Keratinocyte (primary cell): ENCODE measurements at regions not wholly inside any gene's neighbourhood (a gene's known extent, or its start where the extent isn't known, plus 50 kb on each side); places are given as distances from the start of the nearest gene placed in this dataset.

Experiments used
- DNase-seq: peaks from one replicate; pipeline ENCODE4 v3.0.0-alpha.2; 2011; ENCODE audit warnings: low read depth, missing footprints, low spot score
- FAIRE-seq: peaks from 2 replicates; lab custom pipeline; 2011; peaks lifted over from hg19 to GRCh38; lab: Jason Lieb, UNC
- H2AFZ ChIP-seq: 2 replicates; pipeline ENCODE4 v1.6.0; 2012; ENCODE audit warnings: low read length, control low read depth, inconsistent platforms; ENCODE audit not compliant: control insufficient read depth
- H3K27ac ChIP-seq: 2 replicates; pipeline ENCODE4 v1.5.1; 2011; ENCODE audit warnings: low read length; ENCODE audit not compliant: control insufficient read depth, insufficient read depth
- H3K27me3 ChIP-seq: 3 replicates; pipeline ENCODE4 v1.6.0; 2011; ENCODE audit warnings: low read length; ENCODE audit not compliant: control insufficient read depth, insufficient read depth; ENCODE audit errors: extremely low read depth
- H3K36me3 ChIP-seq, 2 experiments: 2 replicates in 1 of 2; 3 replicates in 1 of 2; pipeline ENCODE4 v1.5.1; 2011; ENCODE audit warnings: low read length in 2 of 2, mild to moderate bottlenecking in 1 of 2; ENCODE audit not compliant: control insufficient read depth in 2 of 2, insufficient read depth in 2 of 2; ENCODE audit errors: extremely low read depth in 1 of 2
- H3K4me1 ChIP-seq: 3 replicates; pipeline ENCODE4 v1.5.1; 2011; ENCODE audit warnings: low read length; ENCODE audit not compliant: control insufficient read depth, insufficient read depth; ENCODE audit errors: extremely low read depth
- H3K4me2 ChIP-seq: 3 replicates; pipeline ENCODE4 v1.6.0; 2011; ENCODE audit warnings: low read depth, low read length; ENCODE audit not compliant: control insufficient read depth, insufficient read depth; ENCODE audit errors: extremely low read depth
- H3K4me3 ChIP-seq, 3 experiments: fragments of 200-600 bp in 1 of 3; sonication (generic) in 1 of 3; 2 replicates in 2 of 3; 3 replicates in 1 of 3; pipeline ENCODE4 v1.5.1; 2011 to 2016; ENCODE audit warnings: low read length in 3 of 3, mild to moderate bottlenecking in 3 of 3, control low read depth in 2 of 3, inconsistent platforms in 1 of 3, low read depth in 1 of 3, mixed read lengths in 1 of 3, mixed run types in 1 of 3, moderate library complexity in 1 of 3; ENCODE audit not compliant: control insufficient read depth in 2 of 3, insufficient read depth in 2 of 3; ENCODE audit errors: extremely low read depth in 1 of 3
- H3K79me2 ChIP-seq: 2 replicates; pipeline ENCODE4 v1.6.0; 2012; ENCODE audit warnings: low read length; ENCODE audit not compliant: control insufficient read depth, insufficient read depth
- H3K9ac ChIP-seq: 3 replicates; pipeline ENCODE4 v1.6.0; 2011; ENCODE audit warnings: low read length; ENCODE audit not compliant: control insufficient read depth, insufficient read depth; ENCODE audit errors: extremely low read depth
- H3K9me1 ChIP-seq: 3 replicates; pipeline ENCODE4 v1.6.0; 2011; ENCODE audit warnings: low read length; ENCODE audit not compliant: control insufficient read depth, insufficient read depth; ENCODE audit errors: extremely low read depth
- H3K9me3 ChIP-seq: 2 replicates; pipeline ENCODE4 v1.5.1; 2012; ENCODE audit warnings: low read depth, low read length; ENCODE audit not compliant: control insufficient read depth
- H4K20me1 ChIP-seq: 3 replicates; pipeline ENCODE4 v1.6.0; 2011; ENCODE audit warnings: low read length; ENCODE audit not compliant: control insufficient read depth, insufficient read depth; ENCODE audit errors: extremely low read depth
- CTCF ChIP-seq, 3 experiments: IDR thresholded peaks in 1 of 3; conservative IDR thresholded peaks in 1 of 3; optimal IDR thresholded peaks in 1 of 3; 2 replicates in 2 of 3; 3 replicates in 1 of 3; pipeline versions ENCODE3 to v1.5.1; 2011; ENCODE audit warnings: low read length in 3 of 3, mild to moderate bottlenecking in 3 of 3, moderate library complexity in 2 of 3, control low read depth in 1 of 3, inconsistent platforms in 1 of 3; ENCODE audit not compliant: insufficient read depth in 2 of 3; ENCODE audit errors: extremely low read depth in 1 of 3
- EZH2 ChIP-seq: IDR thresholded peaks from one replicate; pipeline ENCODE4 v1.6.1; 2012; ENCODE audit warnings: inconsistent platforms, mild to moderate bottlenecking, low read length, moderate library complexity
- dilution Hi-C: fragments of 300-500 bp; cut with MboI; formaldehyde crosslinking; loops from one replicate; pipeline ENCODE4 v1.7.0; 2020; ENCODE audit warnings: low sequenced_read_pairs; ENCODE audit not compliant: extremely low pct_ligation_motif_present

- no peaks in the 10 kb centered on the region for H3K9me1 ChIP-seq
- H3K9ac ChIP-seq, result no peak overlapping the region
- DNase-seq (no peak), FAIRE-seq (no peak)
- H3K79me2 ChIP-seq, result no peaks in the 10 kb centered on the region
- H2AFZ ChIP-seq, result no peak overlapping the region
- H3K4me2 ChIP-seq, result no peak overlapping the region
- H4K20me1 ChIP-seq, result no peaks in the 10 kb centered on the region
- TF ChIP-seq CTCF (optimal IDR thresholded peaks at IDR 0.05 in 1 of 3, IDR thresholded peaks at IDR 0.05 in 1 of 3, conservative IDR thresholded peaks at IDR 0.05 in 1 of 3; ENCODE audit: extremely low read depth in 1 of 3, insufficient read depth in 2 of 3, low read length in 3 of 3) (no peak), EZH2 (no peak)
- no peaks in the 10 kb centered on the region for H3K4me1 ChIP-seq
- H3K4me3 ChIP-seq, result no peak overlapping the region
- H3K27ac ChIP-seq, result no peak overlapping the region
- H3K36me3 ChIP-seq, result no peaks in the 10 kb centered on the region
- H3K9me3 ChIP-seq, result no peaks in the 10 kb centered on the region
- no peaks in the 10 kb centered on the region for H3K27me3 ChIP-seq
- dilution Hi-C loops, result no loop called here
Observed at GRCh38 chr2:147759536-147759935, 85.3 kb upstream of the ACVR2A start.

- dilution Hi-C loops, result no loop called here
- FAIRE-seq (no peak), DNase-seq (no peak)
- Histone ChIP-seq H2AFZ (no peak overlapping the region), H3K9ac (no peak overlapping the region), H3K36me3 (no peaks in the 10 kb centered on the region), H3K4me3 (no peak overlapping the region), H3K27me3 (no peaks in the 10 kb centered on the region), H3K9me1 (no peaks in the 10 kb centered on the region), H4K20me1 (no peaks in the 10 kb centered on the region), H3K4me1 (no peaks in the 10 kb centered on the region), H3K9me3 (no peaks in the 10 kb centered on the region), H3K79me2 (no peaks in the 10 kb centered on the region), H3K27ac (no peak overlapping the region), H3K4me2 (no peak overlapping the region)
- TF ChIP-seq CTCF (optimal IDR thresholded peaks at IDR 0.05 in 1 of 3, IDR thresholded peaks at IDR 0.05 in 1 of 3, conservative IDR thresholded peaks at IDR 0.05 in 1 of 3; ENCODE audit: extremely low read depth in 1 of 3, insufficient read depth in 2 of 3, low read length in 3 of 3) (no peak), EZH2 (no peak)
Observed at GRCh38 chr2:147758821-147759220, 86.0 kb upstream of the ACVR2A start.
